Midbrain (tissue), 1 donor: ENCODE measurements at regions not wholly inside any gene's neighbourhood (a gene's known extent, or its start where the extent isn't known, plus 50 kb on each side); places are given as distances from the start of the nearest gene placed in this dataset.
"Not testable (repeated sequence)": the region's sequence is repeated elsewhere in the genome, so short reads cannot be mapped to it uniquely, and the experiment has no call there.

ENCODE experiments used
- DNase-seq: peaks from one replicate; lab custom pipeline; 2025; lab: John Stamatoyannopoulos, UW

DNA sequence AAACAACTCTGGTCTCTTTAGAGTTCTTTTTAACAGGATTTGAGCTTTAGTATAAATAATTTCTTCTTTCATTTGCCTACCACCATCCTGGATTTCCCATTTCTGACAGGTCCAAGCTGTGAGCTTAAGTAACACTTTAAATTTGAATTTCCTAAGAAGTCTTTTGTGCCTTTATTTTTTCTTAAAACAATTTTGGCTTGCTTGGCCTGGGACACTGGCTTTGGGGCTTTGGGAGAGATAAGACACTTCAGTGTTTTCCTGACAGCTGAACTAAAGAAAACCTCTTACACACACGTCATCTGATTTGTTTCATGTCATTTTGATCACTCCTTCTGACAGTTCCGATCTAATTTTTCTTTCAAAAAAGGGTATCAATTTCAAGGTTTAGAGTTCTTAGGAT, 121.3 kb upstream of the BMPER start:
- DNase-seq: no peak

DNA sequence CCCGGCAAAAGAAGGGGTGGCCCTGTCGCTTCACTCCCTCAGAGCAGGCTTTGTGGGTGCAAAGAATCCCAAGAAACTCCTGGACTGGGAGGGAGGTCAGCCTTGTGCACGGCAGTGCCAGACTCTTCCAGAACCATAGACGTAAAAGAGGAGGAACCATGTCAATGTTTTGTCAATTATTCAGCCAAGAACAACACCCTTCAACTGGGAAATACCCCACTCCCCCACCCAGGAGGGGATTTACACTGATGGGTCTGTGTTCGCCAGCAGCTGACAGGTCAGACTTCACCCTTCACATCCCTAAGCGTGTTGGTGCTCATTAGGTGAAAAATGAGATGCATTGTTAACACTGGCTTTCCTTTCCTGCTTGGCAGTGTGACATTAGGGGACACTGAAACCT, 116.8 kb upstream of the BMPER start:
- no peak for DNase-seq

DNA sequence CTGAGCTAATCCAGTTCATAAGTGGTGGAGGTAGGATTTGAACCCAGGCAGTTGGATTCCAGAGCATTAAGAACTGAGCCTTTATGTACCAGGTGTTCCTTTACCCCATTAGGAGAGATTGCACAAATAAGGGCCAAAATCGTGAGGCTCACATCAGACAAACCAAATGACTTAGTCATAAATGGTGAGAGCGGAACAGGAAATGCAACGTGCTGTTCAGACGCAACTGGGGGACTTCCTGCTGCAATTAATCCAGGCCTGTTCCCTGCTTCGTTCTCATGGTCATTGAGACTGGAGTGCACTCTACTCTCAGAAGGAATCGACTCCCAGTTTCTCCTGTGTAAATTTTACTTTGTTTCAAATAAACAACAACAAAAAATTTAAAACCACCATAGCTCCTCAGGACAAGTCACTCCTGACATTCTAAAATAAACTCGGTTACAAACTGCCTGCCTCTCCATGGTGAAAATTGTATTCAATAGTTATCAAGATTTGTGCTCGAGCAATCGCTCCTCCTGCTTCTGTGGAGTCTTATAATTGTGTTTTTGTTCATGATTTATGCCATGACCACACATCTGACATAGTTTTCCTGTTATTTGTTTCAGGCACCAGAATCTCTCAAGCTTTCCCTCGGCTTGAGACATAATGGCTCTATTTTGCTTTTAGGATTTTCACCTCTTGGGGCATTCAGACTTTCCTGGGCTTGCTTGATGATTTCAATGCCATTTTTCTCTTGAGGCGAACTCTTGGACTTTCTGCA, 115.3 kb upstream of the BMPER start:
- DNase-seq: no peak

DNA sequence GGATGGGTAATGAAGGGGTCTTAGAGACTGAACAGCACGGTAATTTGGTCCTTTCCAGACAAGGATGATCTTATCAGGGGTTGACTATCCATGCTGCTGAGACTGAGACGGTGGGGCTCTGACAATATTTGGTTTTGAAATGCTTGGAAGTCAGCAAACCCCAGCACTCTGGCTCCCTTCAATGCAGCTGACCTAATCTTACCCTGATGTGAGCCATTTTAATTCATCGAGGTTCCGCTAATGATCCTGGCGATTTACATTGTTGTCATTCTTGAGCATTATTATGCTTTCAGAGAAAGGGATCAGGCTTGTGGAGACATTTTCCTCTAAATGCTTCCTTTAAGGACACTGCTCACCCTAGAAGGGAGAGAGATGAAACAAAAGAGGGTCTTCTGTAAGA, 114.6 kb upstream of the BMPER start:
- no peak for DNase-seq

DNA sequence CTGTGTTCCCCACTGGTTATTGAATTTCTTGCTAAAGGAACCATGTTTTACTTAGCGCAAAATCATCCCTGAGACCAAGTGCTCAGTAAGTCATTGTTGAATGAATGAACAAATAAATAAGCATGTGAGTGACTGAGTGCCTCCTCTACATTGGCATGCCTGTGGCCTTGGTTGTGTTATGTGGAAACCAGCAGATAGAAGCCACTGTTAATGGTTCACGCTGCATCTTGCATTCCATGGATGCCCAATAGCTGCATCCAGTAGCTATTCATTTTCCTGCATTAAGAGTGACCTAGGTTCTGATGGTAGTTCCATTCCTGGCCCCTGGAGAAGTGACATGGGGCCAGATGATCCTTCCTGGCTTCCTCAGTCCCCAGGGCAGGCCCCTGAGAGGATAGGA, 113.3 kb upstream of the BMPER start:
- no peak for DNase-seq

DNA sequence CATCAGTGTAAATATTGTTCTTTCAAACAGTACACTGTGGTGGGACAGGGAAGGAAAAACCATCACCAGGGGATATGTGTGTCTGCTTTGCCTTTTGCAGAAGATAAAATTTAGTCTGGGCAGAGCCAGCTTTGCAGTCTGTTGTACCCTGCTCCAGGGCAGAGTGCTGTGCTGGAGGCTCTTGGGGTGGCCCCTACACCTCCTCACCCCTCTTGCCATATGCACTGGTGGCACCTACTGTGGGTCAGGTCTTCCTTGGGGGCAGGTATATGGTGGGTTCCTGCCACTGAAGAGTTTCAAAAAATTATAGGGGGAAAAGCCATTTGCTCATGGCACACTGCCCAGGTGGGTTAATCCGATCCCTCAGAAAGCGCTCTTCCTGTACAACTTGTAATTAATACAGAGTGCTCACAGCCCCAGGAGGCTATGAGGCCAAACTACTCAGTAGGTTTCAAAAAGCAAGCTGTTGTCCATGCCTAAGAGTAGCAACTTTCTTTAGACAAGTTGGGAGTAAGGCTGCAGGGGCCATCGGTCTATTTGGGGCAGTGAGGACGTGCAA, 112.7 kb upstream of the BMPER start:
- DNase-seq: no peak

DNA sequence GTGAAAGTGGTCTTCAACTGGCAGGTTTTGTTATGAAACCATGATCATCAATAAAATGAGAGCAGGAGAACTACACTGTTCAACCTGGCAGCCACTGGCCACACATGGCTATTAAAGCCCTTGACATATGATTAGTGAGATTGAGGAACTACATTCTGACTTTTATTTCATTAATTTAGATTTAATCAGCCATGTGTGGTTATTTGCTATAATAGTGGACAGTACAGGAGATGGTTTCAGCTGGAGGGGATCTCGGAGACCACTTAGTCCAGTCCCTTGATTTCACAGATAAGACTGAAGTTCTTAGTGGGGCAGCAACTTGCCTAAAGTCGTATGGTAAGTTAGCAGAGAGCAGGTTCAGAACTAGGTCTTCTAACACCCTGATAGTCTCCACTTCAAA, 111.7 kb upstream of the BMPER start:
- no peak for DNase-seq

DNA sequence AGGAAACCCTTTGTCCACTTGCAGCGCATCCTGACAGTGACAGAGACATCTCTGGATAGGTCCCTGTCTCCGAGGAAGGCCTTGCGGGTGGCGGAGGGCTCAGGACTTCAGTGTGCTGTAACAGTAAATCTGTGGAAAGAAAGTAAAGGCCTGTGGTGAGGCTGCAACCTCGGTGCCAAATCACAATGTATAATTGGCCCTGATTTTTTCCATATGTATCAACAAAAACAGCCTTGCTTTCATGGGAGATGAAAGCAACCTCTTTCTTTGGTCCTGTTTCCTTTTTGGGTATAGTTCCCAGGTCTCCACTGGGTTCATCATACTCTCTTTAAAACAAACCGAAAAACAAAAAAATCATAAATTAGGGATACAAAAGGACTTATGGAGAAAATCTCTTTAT, 110.9 kb upstream of the BMPER start:
- DNase-seq: no peak

DNA sequence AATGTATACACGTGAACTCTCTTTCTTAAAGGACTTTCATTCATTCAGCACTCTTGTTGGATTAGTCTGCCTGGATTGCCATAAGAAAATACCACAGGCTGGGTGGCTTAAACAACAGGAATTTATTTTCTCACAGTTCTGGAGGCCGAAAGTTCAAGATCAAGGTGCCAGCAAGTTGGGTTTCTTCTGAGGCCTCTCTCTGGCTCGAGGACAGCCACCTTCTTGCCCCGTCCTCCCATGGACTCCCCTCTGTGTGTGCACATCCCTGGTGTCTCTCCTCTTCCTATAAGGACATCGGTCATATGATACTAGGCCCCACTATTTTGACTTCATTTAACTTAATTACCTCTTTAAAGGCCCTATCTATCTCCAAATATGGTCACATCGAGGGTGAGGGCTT, 110.4 kb upstream of the BMPER start:
- no peak for DNase-seq

DNA sequence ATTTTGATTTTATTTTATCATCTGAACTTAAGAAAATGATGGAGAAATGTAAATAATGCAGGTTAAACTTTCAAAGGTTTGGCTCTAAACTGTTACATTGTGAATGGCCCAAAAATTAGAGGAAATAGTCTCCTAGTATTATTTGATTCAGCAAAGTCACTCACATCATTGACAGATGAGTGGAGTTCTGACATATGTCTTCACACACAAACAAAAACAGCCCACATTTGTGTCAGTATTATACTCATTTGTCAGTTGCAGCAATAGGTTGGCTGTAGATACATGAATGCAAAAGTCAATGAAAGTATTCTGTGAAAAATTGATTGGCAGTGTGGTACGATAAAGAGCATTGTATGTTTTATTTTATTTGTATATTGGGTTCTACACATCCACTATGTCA, 108.8 kb upstream of the BMPER start:
- DNase-seq: no peak

DNA sequence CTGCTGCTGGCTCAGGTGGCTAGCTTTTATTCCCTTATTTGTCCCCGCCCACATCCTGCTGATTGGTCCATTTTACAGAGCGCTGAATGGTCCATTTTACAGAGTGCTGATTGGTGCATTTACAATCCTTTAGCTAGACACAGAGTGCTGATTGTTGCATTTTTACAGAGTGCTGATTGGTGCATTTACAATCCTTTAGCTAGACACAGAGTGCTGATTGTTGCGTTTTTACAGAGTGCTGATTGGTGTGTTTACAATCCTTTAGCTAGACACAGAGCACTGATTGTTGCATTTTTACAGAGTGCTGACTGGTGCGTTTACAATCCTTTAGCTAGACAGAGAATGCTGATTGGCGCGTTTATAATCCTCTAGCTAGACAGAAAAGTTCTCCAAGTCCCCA, 107.8 kb upstream of the BMPER start:
- DNase-seq: not testable (repeated sequence)

DNA sequence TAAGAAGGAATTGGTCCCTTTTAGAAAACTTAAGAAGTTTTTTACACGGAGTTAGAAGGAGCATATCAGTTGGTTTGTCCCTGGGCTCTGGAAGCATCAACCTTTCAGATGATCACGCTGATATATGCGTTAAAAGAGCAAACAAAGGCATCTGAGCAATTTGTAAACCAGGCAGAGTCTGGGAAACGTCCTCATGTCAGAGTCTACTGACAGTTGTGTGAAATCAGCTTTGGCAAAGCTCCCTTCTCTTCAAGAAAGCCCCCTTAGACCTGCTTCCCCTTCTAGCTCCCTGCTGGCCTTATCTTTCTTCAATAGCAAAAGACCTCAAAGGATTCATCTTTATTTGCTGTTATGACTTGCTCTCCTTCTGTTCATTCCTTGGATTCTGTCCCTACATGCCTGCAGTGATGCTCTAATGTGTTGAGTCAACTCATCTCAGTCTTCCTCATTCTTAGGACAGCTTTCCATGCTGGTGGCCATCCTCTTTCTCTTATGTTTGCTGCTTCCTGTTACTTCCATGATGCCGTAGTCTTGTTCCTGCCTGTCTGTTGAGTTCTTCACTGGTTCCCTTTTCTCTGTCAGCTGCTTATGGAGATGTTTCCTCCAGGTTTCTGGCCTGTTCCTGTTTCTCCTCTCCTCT, 106.5 kb upstream of the BMPER start:
- no peak for DNase-seq

DNA sequence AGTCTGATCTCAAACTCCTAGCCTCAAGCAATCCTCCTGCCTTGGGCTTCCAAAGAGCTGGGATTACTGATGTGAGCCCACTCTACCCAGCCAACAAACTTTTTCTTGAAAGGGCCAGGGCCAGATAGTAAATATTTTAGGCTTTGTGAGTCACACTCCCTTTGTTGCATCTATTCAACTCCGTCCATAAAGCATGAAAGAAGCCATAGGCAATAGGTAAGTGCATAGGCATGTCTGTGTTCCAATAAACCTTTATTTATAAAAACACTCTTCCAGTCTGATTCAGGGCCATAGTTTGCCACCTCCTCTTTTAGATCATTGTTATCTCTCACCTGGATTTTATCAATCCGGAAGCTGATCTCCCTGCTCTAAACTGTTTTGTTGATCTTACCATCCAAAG, 105.6 kb upstream of the BMPER start:
- no peak for DNase-seq

DNA sequence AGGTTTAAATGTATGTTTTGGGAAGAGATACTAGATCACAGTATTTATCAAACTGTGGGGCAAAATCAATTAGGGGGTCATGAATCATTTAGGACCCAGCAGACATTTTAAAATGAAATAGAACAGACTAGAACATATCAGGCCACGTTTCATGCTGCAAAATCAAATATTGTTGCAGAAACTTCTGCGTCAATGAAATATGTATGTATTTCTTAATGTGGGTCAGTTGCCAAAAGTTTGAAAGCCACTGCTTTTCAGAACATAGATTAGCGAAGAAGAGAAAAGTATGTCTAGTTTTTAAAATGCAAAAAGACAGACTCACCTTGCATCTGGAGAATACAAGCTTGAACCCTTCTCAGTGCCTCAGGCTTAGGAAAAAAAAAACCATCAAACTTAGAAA, 102.7 kb upstream of the BMPER start:
- no peak for DNase-seq

DNA sequence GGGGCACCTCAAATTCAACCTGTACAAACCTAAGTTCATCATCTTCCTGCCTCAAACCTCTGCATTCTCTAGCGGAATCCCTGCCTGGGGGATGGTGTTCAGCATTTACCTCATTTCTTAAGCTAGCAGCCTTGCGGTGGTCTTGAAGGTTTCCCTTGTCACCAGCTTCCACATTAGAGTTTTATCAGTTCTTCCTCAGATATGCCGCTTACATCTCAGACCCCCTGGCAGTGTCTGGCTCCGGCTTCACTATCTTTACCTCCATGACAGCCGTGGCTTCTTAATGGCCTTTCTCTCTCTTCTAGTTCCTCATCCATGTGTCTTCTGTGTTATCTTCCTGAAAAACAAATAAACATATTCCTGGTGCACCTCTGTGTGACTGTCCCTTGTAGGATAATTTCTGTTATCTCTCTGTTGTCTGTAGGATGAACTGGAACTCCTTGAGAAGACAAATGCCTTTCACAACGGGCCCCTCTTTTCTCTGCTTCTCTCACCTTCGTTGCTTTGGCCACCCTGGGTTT, 101.1 kb upstream of the BMPER start:
- DNase-seq: no peak

DNA sequence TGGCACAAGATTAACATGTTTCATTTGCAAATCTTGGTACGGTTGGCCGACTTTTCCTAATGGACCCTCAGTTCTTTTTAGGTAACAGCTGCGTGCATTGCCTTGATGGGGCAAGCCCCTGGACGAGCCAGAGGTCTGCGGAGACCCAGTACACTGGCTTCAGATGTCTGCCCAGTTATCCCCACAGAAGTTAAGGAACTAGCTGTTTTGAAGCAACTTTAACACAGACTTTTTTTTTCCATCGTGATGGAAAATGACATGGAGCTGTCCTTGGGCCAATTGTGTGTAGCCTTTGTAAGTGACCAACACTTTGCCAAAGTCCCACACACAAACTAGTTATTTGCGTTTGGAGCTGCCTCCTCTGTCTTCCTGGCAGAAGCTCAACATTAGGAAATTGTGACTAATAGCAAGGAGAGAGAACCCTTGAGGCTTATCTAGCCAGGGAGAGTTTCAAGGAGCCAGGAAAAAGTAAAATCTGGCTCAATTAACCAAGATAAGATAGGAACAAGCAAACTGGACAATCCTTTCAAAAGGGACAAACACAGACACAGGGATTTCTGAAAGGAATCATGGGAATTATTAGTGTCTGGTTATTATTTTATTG, 99.6 kb upstream of the BMPER start:
- DNase-seq: no peak

DNA sequence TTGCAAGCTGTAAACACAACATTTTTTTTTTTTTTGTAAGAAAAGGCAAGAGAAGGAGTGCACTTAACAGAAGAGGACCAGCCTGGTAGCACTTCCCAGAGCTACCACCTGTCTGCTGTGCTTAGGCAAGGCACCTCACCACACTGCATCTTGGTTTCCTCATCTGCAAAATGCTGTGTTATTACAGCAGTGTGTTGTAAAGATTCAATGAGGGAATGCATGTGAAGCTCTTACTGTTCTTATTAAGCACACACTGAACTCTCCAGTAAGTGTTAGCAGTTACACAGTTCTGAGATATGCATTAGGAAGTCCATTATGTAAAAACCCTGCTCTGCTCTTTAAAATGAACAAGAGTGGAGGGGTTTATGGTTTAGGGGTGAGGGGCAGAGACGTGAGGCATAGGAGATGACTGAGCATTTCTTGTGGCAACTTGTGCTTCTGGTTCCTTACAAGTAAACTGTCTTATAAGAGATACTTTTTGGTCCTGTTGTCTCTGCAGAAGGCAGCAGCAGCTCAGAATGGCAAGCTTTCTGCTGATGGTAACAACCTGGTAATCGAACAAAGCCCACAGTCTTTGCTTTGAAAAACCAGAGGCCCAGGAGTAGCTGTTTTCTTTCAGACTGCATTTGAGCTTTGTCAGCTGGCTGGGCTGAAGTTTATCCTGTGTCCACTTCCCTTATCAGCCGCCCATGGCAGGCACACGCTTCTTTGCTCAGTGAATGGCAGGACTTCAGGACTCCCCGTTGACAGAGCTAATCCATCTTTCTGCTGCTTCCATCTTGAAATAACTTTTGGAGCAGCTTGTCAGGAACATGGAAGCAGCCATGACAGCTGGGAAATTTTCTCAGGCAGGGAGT, 98.8 kb upstream of the BMPER start:
- no peak for DNase-seq

DNA sequence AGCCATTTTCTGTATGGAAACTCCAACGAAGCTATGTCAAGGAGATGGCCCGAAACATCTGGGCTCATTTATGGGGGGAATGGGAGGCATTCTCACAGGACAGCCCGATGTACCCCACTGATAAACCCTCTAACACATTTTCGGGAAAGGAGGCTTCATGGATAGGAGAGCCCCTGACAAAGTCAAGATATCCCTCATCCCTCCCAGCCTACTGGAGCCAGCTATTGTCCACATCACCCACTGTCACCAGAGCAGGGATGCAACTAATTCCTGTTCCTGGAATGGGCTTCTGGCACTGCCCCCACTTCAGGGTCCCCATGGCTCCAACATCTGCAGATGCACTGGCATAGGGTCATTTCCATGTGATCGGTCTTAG, 98.2 kb upstream of the BMPER start:
- no peak for DNase-seq

DNA sequence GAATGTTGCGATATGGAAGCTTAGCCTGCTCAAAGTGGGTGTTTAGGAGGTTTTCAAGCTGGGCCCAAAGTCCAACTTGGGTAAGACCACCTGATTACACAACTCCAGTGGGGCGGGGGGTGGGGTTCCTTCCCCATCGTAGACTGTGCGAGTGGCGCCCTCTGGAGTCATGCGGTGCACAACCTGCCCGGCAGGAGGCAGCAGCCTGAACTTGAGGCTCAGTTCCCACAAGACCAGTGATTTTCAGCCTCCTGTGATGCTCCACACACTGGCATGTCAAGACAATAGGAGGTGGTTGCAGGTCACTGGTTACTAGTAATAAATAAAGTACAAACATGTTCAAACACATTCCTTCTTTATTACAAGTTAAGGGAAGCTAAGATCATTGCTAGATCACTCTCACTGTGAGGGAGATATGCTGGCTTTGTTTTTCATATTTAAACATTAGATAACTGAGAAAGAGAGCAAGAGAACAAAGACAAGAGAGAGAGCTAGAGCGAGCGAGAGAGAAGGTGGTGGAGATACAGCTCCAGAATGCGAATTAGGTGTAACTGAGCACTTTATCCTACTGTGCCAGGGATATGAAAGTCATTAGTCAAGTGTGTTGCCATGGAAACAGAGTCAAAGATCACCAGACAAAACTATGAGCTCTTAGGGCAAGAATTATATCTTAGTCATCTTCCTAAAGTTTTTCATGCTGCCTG, 97.4 kb upstream of the BMPER start:
- no peak for DNase-seq

DNA sequence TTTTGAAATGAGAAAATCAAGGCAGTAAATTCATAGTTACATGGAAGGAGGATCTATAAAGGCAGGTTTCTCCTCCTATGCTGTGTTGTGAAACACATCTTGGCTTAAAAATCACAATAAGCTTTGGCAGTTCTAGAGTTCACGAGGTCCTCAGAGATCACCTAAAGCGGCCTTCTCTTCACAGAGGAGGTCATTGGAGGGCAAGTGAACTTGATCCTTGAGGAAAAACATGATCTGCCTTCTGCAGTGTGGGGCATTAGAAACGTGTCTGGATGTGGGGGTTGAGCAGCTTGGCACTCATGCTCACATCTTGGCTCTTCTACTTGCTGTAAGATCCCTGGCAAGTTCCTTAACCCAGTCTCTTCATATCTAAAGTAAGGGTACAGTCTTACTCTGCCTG, 96.1 kb upstream of the BMPER start:
- no peak for DNase-seq

DNA sequence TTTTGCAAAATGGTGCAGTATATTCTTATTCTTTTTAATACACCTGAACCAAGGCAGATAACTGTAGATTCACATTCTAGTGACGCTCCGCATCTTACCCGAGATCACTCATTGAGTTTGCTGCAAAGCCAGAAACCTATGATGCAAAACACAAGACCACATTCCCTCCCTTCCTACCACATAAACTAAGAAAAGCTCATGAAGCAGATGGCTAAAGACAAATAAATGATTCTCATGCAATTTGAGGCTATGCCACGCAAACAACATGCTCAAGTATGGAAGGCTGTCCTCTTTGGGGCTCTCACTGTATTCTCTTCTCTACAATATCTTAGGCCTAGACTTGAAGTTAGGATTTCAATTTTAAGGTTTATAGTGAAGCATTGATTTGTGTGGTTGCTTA, 95.0 kb upstream of the BMPER start:
- no peak for DNase-seq

DNA sequence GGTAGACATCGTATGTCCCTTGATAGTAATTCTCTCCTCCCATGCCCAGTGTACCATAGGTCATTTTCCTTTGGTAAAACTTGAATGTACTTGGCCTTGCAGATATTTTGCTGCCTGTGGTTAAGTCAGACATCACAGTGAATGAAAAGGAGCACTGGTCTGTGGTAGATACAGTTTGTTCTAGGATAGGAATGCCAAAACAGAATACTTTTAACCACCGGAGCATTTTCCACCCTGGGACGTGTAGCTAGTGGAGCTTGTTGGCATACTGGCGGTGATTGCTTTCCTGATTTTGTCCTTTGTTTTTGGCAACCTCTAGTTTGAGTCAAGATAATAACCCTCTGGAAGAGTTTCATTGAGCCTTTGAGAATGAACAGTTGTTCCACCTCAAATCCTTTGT, 92.0 kb upstream of the BMPER start:
- no peak for DNase-seq
